ENCODE measurements at regions not wholly inside any gene's neighbourhood (a gene's known extent, or its start where the extent isn't known, plus 50 kb on each side); places are given as distances from the start of the nearest gene placed in this dataset.

DNA sequence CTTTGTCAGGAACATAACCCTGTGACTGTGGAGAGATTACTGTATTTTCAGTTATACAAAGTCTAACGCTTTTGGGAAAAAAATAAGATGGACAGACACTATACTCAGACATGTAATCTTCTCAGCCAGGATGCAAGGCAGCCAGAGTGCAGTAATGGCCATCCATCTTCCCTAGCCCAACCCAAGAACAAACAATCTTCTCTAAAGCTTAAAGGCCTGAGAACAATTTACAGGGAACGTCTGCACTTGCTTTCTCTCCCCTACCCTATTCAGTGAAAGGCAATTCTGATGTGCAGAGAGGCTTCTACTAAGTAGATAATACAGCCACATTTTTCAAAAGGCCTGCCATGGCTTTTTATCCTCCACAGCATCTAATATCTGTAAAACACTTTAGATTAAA lies 471.3 kb downstream of the FGF13 start:
- FAIRE-seq (no peak), ATAC-seq (no peak), DNase-seq (ENCODE audit: extremely low read depth in 1 of 4, low spot score in 3 of 4) (no peak)
- no peaks in the 10 kb centered on the region for H3K9me1 ChIP-seq (ENCODE audit: control insufficient read depth, insufficient read depth, low read length)
- H3K4me3 ChIP-seq = no peak overlapping the region
- in situ Hi-C loops (cut with MboI) = no loop called here
- ChIA-PET POLR2A (no interaction called here), CTCF (ENCODE audit: low intra/inter-chr PET ratio) (no interaction called here)
- intact Hi-C loops (cut with micrococcal nuclease) = no loop called here
- H3K4me1 ChIP-seq (replicated peaks in 1 of 2; ENCODE audit: control insufficient read depth in 2 of 2, insufficient read depth in 2 of 2, low read length in 2 of 2) = no peaks in the 10 kb centered on the region
- WGBS (ENCODE audit: insufficient coverage, low coverage, missing lambda C conversion rate) = 0% methylated on average over 2 of the region's 2 CpGs
- H3K36me3 ChIP-seq (ENCODE audit: control insufficient read depth, insufficient read depth, low read length) = no peaks in the 10 kb centered on the region
- no TSS peak for BruUV-seq (replicated peaks)
- H3K27me3 ChIP-seq (ENCODE audit: control insufficient read depth in 2 of 2, insufficient read depth in 2 of 2, low read length in 2 of 2) = no peaks in the 10 kb centered on the region
- H3K9ac ChIP-seq (ENCODE audit: insufficient read depth in 1 of 2, low read depth in 2 of 2, low read length in 2 of 2) = no peak overlapping the region
- H4K20me1 ChIP-seq (replicated peaks; ENCODE audit: control insufficient read depth, insufficient read depth, low read length) = no peaks in the 10 kb centered on the region
- TF ChIP-seq CBX3 (IDR thresholded peaks at IDR 0.05; ENCODE audit: borderline replicate concordance in 1 of 2, low read length in 2 of 2) = no peak
- no peak for TF ChIP-seq XRCC4 (IDR thresholded peaks at IDR 0.05; ENCODE audit: extremely low read depth, insufficient read depth, insufficient read length)
- TF ChIP-seq ZNF253 (CRISPR knock-in tag; conservative IDR thresholded peaks at IDR 0.05) = no peak
- TF ChIP-seq ARID2 (IDR thresholded peaks at IDR 0.05) = no peak
- TF ChIP-seq ZBTB17 (CRISPR knock-in tag; IDR thresholded peaks at IDR 0.05) = no peak
- no peak for TF ChIP-seq POU5F1 (IDR thresholded peaks at IDR 0.05; ENCODE audit: borderline replicate concordance, low read depth, low read length, partially characterized antibody)
- TF ChIP-seq, protein P1, sequence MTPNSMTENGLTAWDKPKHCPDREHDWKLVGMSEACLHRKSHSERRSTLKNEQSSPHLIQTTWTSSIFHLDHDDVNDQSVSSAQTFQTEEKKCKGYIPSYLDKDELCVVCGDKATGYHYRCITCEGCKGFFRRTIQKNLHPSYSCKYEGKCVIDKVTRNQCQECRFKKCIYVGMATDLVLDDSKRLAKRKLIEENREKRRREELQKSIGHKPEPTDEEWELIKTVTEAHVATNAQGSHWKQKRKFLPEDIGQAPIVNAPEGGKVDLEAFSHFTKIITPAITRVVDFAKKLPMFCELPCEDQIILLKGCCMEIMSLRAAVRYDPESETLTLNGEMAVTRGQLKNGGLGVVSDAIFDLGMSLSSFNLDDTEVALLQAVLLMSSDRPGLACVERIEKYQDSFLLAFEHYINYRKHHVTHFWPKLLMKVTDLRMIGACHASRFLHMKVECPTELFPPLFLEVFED (CRISPR knock-in tag; conservative IDR thresholded peaks at IDR 0.05) = no peak
- TF ChIP-seq, protein P2, sequence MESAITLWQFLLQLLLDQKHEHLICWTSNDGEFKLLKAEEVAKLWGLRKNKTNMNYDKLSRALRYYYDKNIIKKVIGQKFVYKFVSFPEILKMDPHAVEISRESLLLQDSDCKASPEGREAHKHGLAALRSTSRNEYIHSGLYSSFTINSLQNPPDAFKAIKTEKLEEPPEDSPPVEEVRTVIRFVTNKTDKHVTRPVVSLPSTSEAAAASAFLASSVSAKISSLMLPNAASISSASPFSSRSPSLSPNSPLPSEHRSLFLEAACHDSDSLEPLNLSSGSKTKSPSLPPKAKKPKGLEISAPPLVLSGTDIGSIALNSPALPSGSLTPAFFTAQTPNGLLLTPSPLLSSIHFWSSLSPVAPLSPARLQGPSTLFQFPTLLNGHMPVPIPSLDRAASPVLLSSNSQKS (CRISPR knock-in tag; IDR thresholded peaks at IDR 0.05) = no peak
- no peaks in the 10 kb centered on the region for H3K79me2 ChIP-seq (ENCODE audit: control insufficient read depth, insufficient read depth, low read length)
- H3K27ac ChIP-seq (ENCODE audit: extremely low read depth, low read depth, low read length) = no peak overlapping the region
- H3K4me2 ChIP-seq (ENCODE audit: insufficient read depth, low read length) = no peak overlapping the region
- no peak overlapping the region for H2AFZ ChIP-seq (ENCODE audit: low read depth, low read length)
- H3K9me3 ChIP-seq (replicated peaks; ENCODE audit: control insufficient read depth, insufficient read depth, low read depth, low read length) = no peaks in the 10 kb centered on the region

Data from K562 (cell line).